ENCODE measurements at regions not wholly inside any gene's neighbourhood (a gene's known extent, or its start where the extent isn't known, plus 50 kb on each side); places are given as distances from the start of the nearest gene placed in this dataset.
"Not testable (repeated sequence)": the region's sequence is repeated elsewhere in the genome, so short reads cannot be mapped to it uniquely, and the experiment has no call there.

DNA sequence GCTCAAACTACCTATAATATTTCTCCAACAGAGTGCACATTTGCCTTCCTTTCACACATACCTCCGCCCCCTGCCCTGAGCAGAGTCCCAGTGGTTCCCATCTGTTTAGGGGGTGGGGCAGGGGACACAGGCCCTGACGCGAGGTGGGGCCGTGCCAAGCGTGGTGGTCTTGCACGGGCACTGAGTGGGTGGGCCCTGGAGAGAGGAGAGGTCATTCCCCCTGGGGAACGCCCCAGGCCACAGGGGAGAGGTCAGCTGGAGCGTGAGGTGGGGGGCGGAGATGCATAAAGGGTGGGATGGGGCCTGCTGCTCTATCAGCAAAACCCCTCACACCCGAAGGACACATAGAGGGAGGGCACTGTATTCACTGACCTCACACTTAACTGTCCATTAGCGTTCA, 441.9 kb downstream of the TMEM121 start:
- Histone ChIP-seq H3K36me3 (ENCODE audit: control insufficient read depth, low read length) (no peaks in the 10 kb centered on the region), H3K4me3 (ENCODE audit: low read length) (no peak overlapping the region), H3K27me3 (ENCODE audit: control insufficient read depth, low read length) (no peaks in the 10 kb centered on the region), H3K9me2 (replicated peaks; ENCODE audit: control insufficient read depth, low read length) (no peaks in the 10 kb centered on the region), H3F3A (ENCODE audit: control insufficient read depth, insufficient read depth) (no peaks in the 10 kb centered on the region), H4K20me1 (ENCODE audit: control insufficient read depth, insufficient read depth, low read depth, low read length) (no peaks in the 10 kb centered on the region), H3K9me3 (ENCODE audit: control insufficient read depth, insufficient read depth, low read length) (no peaks in the 10 kb centered on the region), H3K27ac (ENCODE audit: low read depth, low read length) (no peak overlapping the region), H3K4me1 (ENCODE audit: control insufficient read depth, low read length) (0 out of 2 replicates have a peak, but pooled peaks cover 2% of the 10 kb centered on the region), H3K4me2 (ENCODE audit: low read length) (no peak overlapping the region), H3K79me2 (ENCODE audit: control insufficient read depth, low read length) (no peaks in the 10 kb centered on the region)
- TF ChIP-seq, protein P1, sequence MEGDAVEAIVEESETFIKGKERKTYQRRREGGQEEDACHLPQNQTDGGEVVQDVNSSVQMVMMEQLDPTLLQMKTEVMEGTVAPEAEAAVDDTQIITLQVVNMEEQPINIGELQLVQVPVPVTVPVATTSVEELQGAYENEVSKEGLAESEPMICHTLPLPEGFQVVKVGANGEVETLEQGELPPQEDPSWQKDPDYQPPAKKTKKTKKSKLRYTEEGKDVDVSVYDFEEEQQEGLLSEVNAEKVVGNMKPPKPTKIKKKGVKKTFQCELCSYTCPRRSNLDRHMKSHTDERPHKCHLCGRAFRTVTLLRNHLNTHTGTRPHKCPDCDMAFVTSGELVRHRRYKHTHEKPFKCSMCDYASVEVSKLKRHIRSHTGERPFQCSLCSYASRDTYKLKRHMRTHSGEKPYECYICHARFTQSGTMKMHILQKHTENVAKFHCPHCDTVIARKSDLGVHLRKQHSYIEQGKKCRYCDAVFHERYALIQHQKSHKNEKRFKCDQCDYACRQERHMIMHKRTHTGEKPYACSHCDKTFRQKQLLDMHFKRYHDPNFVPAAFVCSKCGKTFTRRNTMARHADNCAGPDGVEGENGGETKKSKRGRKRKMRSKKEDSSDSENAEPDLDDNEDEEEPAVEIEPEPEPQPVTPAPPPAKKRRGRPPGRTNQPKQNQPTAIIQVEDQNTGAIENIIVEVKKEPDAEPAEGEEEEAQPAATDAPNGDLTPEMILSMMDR (IDR thresholded peaks at IDR 0.05; ENCODE audit: low read depth, low read length, poor library complexity, severe bottlenecking), result no peak
- no peak for TF ChIP-seq EZH2phosphoT487 (IDR thresholded peaks at IDR 0.05; ENCODE audit: borderline replicate concordance, low read length)

DNA sequence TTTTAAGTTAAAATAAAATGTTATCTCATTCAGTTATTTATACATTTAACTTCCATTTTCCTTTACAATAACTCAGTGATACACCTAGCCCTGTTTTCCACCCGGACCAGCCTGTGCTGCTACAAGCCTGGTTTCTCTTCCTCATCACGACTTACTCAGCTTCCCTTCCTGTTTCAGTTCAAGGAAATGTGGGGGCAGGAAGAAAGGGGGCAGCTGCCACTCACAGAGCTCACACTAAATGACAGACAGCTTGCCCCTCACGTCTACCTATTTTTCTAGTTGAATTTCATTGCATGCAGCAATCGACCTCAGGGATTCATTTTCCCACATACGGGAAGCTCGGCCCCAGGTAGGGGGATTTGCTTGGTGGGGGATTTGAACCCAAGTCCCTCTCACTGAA, 442.6 kb downstream of the TMEM121 start:
- H3K9me3 ChIP-seq (ENCODE audit: control insufficient read depth, insufficient read depth, low read length); H3K79me2 ChIP-seq (ENCODE audit: control insufficient read depth, low read length): not testable (repeated sequence)

DNA sequence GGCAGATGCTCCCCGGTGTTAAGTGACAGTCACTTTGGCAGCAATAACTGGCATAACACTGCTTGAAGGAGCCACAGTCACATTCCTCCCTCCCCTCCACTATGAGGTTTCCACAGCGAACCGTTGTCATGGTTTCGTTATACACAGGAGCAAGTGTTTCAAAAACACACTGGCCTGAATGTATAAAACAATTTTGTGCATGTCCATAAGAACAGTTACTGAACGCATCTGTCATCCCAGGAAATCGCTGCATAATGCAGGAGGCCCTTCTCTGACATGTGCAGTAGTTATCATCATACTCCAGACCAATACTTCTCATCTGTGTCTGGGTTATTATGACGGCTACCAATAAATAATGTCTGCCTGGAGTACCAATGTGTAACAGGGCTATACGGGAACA, 444.4 kb downstream of the TMEM121 start:
- not testable (repeated sequence) for H3F3A ChIP-seq (ENCODE audit: control insufficient read depth, insufficient read depth); H3K4me2 ChIP-seq (ENCODE audit: low read length); H3K79me2 ChIP-seq (ENCODE audit: control insufficient read depth, low read length); H3K27ac ChIP-seq (ENCODE audit: low read depth, low read length); H3K36me3 ChIP-seq (ENCODE audit: control insufficient read depth, low read length); H3K4me1 ChIP-seq (ENCODE audit: control insufficient read depth, low read length); H4K20me1 ChIP-seq (ENCODE audit: control insufficient read depth, insufficient read depth, low read depth, low read length); H3K9me2 ChIP-seq (replicated peaks; ENCODE audit: control insufficient read depth, low read length); H3K9me3 ChIP-seq (ENCODE audit: control insufficient read depth, insufficient read depth, low read length); H3K4me3 ChIP-seq (ENCODE audit: low read length); H3K27me3 ChIP-seq (ENCODE audit: control insufficient read depth, low read length)

More for the DNA sequence above, 442.6 kb downstream of the TMEM121 start:
- not testable (repeated sequence) for H3K27ac ChIP-seq (ENCODE audit: low read depth, low read length); H3K4me2 ChIP-seq (ENCODE audit: low read length); H3K9me2 ChIP-seq (replicated peaks; ENCODE audit: control insufficient read depth, low read length); H3K4me1 ChIP-seq (ENCODE audit: control insufficient read depth, low read length); H3K27me3 ChIP-seq (ENCODE audit: control insufficient read depth, low read length); H3F3A ChIP-seq (ENCODE audit: control insufficient read depth, insufficient read depth); H3K4me3 ChIP-seq (ENCODE audit: low read length); H4K20me1 ChIP-seq (ENCODE audit: control insufficient read depth, insufficient read depth, low read depth, low read length); H3K36me3 ChIP-seq (ENCODE audit: control insufficient read depth, low read length)

DNA sequence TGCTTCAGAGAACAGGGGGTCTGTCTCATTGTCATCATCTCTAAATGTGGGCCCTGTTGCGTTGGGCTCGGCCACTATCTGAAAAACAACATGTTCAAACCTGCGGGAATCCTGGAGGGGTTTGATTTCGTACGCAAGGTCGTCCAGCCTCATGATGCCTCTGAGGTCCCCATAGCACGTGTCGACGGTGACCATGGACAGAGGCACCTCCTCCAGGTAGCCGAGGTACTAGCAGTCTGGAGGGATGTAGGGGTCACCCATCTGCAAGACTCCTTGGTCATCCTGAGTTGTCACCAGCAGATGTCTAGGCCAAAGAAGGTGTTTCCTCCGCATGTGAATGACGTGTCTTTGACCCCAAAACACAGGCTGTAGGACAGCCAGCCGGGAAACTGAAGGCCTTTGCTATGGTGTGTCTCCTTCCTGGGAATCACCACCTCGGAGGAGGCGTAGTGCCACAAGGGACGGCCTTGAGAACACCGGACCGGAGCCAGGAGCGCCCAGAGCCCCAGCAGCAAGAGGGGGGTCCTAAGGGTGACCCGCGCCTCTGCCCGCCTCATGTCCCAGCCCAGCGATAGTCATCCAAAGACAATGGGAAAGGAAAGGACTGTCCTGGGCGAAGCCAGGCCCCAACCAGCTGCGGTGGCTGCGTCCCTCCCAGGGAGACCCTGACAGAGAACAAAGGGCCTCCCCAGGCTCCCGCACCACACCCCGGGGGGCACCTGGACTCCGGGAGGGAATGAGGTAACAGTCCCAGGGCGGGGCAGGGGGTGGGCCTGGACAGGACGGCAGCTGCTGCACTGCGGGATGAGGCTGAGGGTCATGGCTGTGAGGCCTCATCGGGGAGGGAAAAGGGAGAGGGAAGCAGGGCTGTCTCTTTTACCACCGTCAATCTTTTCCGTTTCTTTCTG, 445.5 kb downstream of the TMEM121 start:
- no peaks in the 10 kb centered on the region for H3K36me3 ChIP-seq (ENCODE audit: control insufficient read depth, low read length)
- H3F3A ChIP-seq (ENCODE audit: control insufficient read depth, insufficient read depth), result no peaks in the 10 kb centered on the region
- 0 out of 2 replicates have a peak, but pooled peaks cover 2% of the 10 kb centered on the region for H3K4me1 ChIP-seq (ENCODE audit: control insufficient read depth, low read length)
- H3K4me3 ChIP-seq (ENCODE audit: low read length), result no peak overlapping the region
- H4K20me1 ChIP-seq (ENCODE audit: control insufficient read depth, insufficient read depth, low read depth, low read length), result no peaks in the 10 kb centered on the region
- no peak overlapping the region for H3K4me2 ChIP-seq (ENCODE audit: low read length)
- no peaks in the 10 kb centered on the region for H3K79me2 ChIP-seq (ENCODE audit: control insufficient read depth, low read length)
- H3K9me2 ChIP-seq (replicated peaks; ENCODE audit: control insufficient read depth, low read length), result no peaks in the 10 kb centered on the region
- no peaks in the 10 kb centered on the region for H3K9me3 ChIP-seq (ENCODE audit: control insufficient read depth, insufficient read depth, low read length)
- H3K27ac ChIP-seq (ENCODE audit: low read depth, low read length), result no peak overlapping the region
- TF ChIP-seq EZH2phosphoT487 (IDR thresholded peaks at IDR 0.05; ENCODE audit: borderline replicate concordance, low read length), result no peak
- TF ChIP-seq, protein P1 (IDR thresholded peaks at IDR 0.05; ENCODE audit: low read depth, low read length, poor library complexity, severe bottlenecking), result no peak
- no peaks in the 10 kb centered on the region for H3K27me3 ChIP-seq (ENCODE audit: control insufficient read depth, low read length)

Data from DOHH2 (cell line).